ENCODE measurements at regions not wholly inside any gene's neighbourhood (a gene's known extent, or its start where the extent isn't known, plus 50 kb on each side); places are given as distances from the start of the nearest gene placed in this dataset.
"Not testable (repeated sequence)": the region's sequence is repeated elsewhere in the genome, so short reads cannot be mapped to it uniquely, and the experiment has no call there.

- no peak for DNase-seq (ENCODE audit: low read depth in 1 of 2, low spot score in 1 of 2)
- in situ Hi-C loops (cut with HindIII; ENCODE audit: low pct_unique_long_range_greater_than_20kb, low sequenced_read_pairs), result no loop called here
- no peak for TF ChIP-seq JUND (IDR thresholded peaks at IDR 0.05; ENCODE audit: low read depth)
Measured at GRCh38 chr13:83498045-83498444, 384.2 kb downstream of the SLITRK1 start.

DNA sequence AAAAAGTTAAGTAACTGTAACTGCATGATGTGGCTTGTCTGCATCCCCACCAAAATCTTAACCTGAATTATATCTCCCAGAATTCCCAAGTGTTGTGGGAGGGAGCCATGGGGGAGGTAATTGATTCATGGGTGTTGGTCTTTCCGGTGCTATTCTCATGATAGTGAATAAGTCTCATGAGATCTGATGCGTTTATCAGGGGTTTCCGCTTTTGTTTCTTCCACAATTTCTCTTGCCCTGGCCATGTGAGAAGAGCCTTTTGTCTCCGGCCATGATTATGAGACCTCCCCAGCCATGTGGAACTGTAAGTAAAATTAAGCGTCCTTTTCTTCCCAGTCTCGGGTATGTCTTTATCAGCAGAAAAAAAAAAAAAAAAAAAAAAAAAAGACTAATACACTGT is 385.8 kb downstream of the SLITRK1 start:
- in situ Hi-C loops (cut with HindIII; ENCODE audit: low pct_unique_long_range_greater_than_20kb, low sequenced_read_pairs), result no loop called here
- no peak for DNase-seq (ENCODE audit: low read depth in 1 of 2, low spot score in 1 of 2)
- TF ChIP-seq JUND (IDR thresholded peaks at IDR 0.05; ENCODE audit: low read depth), result no peak

DNA sequence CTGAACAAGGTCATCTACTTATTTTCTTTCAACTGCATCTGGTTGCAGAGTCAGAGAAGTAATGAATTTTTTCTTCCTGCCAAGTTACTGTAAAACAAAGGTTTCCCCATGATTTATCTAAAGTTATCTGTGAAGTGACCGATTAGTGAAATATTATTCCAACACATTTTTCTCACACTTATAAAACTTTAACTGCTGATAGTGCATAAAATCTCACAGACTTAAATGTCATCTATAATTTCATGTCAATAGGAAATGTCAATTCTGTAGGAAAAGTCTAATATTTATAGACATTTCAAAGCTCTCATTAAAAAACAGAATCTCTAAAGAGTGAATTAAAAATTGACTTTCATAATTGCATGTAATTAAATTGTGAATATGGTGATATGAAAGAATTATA is 397.2 kb downstream of the SLITRK1 start:
- DNase-seq (ENCODE audit: low read depth in 1 of 2, low spot score in 1 of 2), result no peak
- no peak for TF ChIP-seq JUND (IDR thresholded peaks at IDR 0.05; ENCODE audit: low read depth)
- in situ Hi-C loops (cut with HindIII; ENCODE audit: low pct_unique_long_range_greater_than_20kb, low sequenced_read_pairs), result no loop called here

DNA sequence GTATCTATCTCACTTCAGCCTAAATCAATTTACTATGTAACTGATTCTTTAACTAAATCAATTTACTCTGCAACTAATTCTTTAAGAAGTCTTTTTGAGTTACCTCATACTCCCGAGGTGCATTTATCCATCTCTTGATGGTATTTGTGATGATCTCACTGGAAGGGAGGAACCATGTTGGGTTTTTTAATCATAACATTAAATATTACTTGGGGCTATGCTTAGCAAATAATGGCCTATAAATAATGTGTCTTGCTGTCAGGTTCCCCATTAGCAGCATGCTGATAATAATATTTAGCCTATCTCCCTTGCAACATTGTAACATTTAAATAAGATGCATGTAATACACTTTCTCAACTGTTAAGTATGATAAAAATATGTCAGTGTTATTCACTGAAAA is 411.3 kb downstream of the SLITRK1 start:
- DNase-seq (ENCODE audit: low read depth in 1 of 2, low spot score in 1 of 2), result no peak
- in situ Hi-C loops (cut with HindIII; ENCODE audit: low pct_unique_long_range_greater_than_20kb, low sequenced_read_pairs), result no loop called here
- no peak for TF ChIP-seq JUND (IDR thresholded peaks at IDR 0.05; ENCODE audit: low read depth)

GRCh38 chr13:83470133-83470797 is 412.0 kb downstream of the SLITRK1 start:
- in situ Hi-C loops (cut with HindIII; ENCODE audit: low pct_unique_long_range_greater_than_20kb, low sequenced_read_pairs), result no loop called here
- TF ChIP-seq JUND (IDR thresholded peaks at IDR 0.05; ENCODE audit: low read depth), result no peak

DNA sequence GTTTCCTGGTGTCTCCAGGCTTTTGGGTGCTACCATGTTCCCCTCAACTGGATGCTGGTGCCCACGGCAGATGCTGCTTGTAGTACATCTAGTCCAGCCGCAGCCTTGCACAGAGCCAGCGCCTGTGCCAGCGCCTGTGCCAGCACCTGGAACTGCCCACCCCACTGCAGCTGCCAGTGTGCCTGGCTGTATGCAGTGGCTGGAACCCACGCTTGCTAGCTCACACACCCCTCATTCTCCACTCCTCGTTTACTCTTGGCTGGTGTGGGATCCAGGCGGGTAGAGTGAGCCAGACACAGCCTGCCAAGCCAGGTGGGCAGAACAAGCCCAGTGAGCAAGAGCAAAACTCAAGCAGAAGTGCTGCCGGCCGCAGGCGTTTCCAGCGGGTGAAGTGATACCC is 428.6 kb downstream of the SLITRK1 start:
- no peak for DNase-seq (ENCODE audit: low read depth in 1 of 2, low spot score in 1 of 2)
- in situ Hi-C loops (cut with HindIII; ENCODE audit: low pct_unique_long_range_greater_than_20kb, low sequenced_read_pairs), result no loop called here
- no peak for TF ChIP-seq JUND (IDR thresholded peaks at IDR 0.05; ENCODE audit: low read depth)

More at GRCh38 chr13:83470133-83470797, 412.0 kb downstream of the SLITRK1 start:
- no peak for DNase-seq (ENCODE audit: low read depth in 1 of 2, low spot score in 1 of 2)

DNA sequence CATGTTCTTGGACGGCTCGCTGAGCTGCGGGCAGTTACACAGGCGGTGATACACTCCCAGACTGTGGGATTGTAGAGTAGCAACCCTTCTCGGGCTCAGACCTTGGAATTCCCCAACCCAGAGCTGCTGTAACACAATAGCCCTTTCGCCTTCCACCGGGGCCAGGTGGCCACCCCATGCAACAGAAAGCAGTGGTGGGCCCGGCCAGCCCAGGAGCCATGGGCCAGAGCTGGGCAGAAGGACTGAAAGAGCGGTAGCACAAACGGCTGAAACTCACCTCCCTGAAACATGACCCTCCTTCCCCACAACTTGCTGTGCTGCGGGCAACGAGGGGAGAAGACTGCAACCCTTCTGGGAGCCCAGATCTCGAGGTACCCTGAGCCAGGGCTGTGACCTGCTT is 429.0 kb downstream of the SLITRK1 start:
- TF ChIP-seq JUND (IDR thresholded peaks at IDR 0.05; ENCODE audit: low read depth), result no peak
- no peak for DNase-seq (ENCODE audit: low read depth in 1 of 2, low spot score in 1 of 2)
- in situ Hi-C loops (cut with HindIII; ENCODE audit: low pct_unique_long_range_greater_than_20kb, low sequenced_read_pairs), result no loop called here

GRCh38 chr13:83452292-83452950 is 429.9 kb downstream of the SLITRK1 start:
- TF ChIP-seq JUND (IDR thresholded peaks at IDR 0.05; ENCODE audit: low read depth), result no peak
- no peak for DNase-seq (ENCODE audit: low read depth in 1 of 2, low spot score in 1 of 2)
- in situ Hi-C loops (cut with HindIII; ENCODE audit: low pct_unique_long_range_greater_than_20kb, low sequenced_read_pairs), result no loop called here

DNA sequence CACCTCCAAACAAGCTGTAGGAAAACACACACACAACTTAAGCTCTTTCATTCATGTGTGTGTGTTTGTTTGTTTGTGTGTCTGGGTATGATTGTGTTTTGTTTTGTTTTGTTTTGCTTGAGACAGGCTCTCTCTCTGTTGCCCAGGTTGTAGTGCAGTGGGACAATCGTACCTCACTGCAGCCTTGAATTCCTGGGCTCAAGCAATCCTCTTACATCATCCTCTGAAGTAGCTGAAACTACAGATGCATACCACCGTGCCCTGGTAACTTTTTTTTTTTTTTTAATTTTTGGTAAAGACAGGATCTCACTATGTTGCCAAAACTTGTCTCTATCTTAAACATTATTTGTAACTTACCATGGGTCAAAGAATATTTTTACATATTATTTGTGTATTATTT is 431.7 kb downstream of the SLITRK1 start:
- no peak for DNase-seq (ENCODE audit: low read depth in 1 of 2, low spot score in 1 of 2)
- no peak for TF ChIP-seq JUND (IDR thresholded peaks at IDR 0.05; ENCODE audit: low read depth)
- in situ Hi-C loops (cut with HindIII; ENCODE audit: low pct_unique_long_range_greater_than_20kb, low sequenced_read_pairs), result no loop called here

GRCh38 chr13:83449668-83450395 is 432.4 kb downstream of the SLITRK1 start:
- in situ Hi-C loops (cut with HindIII; ENCODE audit: low pct_unique_long_range_greater_than_20kb, low sequenced_read_pairs), result no loop called here
- no peak for TF ChIP-seq JUND (IDR thresholded peaks at IDR 0.05; ENCODE audit: low read depth)
- no peak for DNase-seq (ENCODE audit: low read depth in 1 of 2, low spot score in 1 of 2)

DNA sequence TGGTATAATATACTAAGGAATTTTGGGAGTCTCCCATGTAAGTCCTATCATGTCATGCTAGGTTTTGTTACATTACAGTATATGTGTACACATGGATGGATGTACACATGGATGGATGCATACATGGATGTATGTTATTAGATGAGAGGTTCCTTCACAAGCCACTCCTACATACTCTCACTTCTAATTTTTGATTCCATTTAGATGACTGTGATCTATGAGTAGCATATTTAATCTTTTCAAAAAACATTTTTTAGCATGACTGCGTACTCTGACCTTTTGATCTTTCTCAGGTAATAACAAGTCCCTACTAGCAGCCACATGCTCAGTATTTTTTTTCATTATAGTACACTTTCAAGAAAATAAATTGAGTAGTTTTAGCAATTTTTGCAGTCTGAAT is 441.8 kb downstream of the SLITRK1 start:
- no peak for DNase-seq (ENCODE audit: low read depth in 1 of 2, low spot score in 1 of 2)
- in situ Hi-C loops (cut with HindIII; ENCODE audit: low pct_unique_long_range_greater_than_20kb, low sequenced_read_pairs), result no loop called here

GRCh38 chr13:83439464-83439863 is 442.8 kb downstream of the SLITRK1 start:
- DNase-seq (ENCODE audit: low read depth in 1 of 2, low spot score in 1 of 2); in situ Hi-C loops (cut with HindIII; ENCODE audit: low pct_unique_long_range_greater_than_20kb, low sequenced_read_pairs): not testable (repeated sequence)

More for the DNA sequence above, 441.8 kb downstream of the SLITRK1 start:
- no peak for TF ChIP-seq JUND (IDR thresholded peaks at IDR 0.05; ENCODE audit: low read depth)

DNA sequence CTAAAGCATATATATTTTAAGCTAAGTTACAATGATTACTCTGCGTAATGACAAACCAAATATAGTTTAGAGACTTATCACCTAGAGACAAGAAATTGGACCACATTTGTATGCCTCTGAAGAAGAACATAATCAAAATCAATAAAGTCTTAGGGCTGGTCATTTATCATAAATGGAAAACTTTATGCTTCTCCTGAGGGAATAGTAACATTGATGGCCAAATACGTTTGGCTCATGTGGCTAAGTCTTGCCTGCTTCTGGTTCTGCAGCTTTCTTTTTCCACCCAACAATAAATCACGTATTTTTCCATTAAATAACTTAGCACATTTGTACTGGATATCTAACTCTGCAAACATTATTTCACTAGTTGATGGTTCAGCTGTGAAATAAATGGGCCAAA is 458.4 kb downstream of the SLITRK1 start:
- in situ Hi-C loops (cut with HindIII; ENCODE audit: low pct_unique_long_range_greater_than_20kb, low sequenced_read_pairs), result no loop called here
- no peak for TF ChIP-seq JUND (IDR thresholded peaks at IDR 0.05; ENCODE audit: low read depth)
- DNase-seq (ENCODE audit: low read depth in 1 of 2, low spot score in 1 of 2), result no peak

All from T47D (cell line).